SK-N-SH (cell line): ENCODE measurements at regions not wholly inside any gene's neighbourhood (a gene's known extent, or its start where the extent isn't known, plus 50 kb on each side); places are given as distances from the start of the nearest gene placed in this dataset.

Experiments
- CTCF ChIA-PET: fragments of 300-600, 350-600 bp; formaldehyde crosslinking; extraction: SDS; loops from one replicate; lab custom pipeline; 2021; lab: Yijun Ruan, JAX
- POLR2A ChIA-PET: fragments of 350-600 bp; sonication (Branson Sonifier 250); formaldehyde crosslinking; extraction: SDS; loops from one replicate; lab custom pipeline; 2020; ENCODE audit warnings: antibody characterized with exemption, inconsistent platforms; lab: Yijun Ruan, JAX
- DNase-seq: peaks from one replicate; pipeline ENCODE4 v3.0.0; 2012
- H2AFZ ChIP-seq: fragments of 200-600 bp; sonication (generic); 2 replicates; pipeline ENCODE4 v1.8.1; 2016; ENCODE audit warnings: antibody characterized with exemption, mild to moderate bottlenecking, low read depth
- H3F3A ChIP-seq: fragments of 200-600 bp; sonication (generic); replicated peaks from 2 replicates; pipeline ENCODE3; 2016; ENCODE audit warnings: antibody characterized with exemption, mild to moderate bottlenecking; ENCODE audit not compliant: insufficient read depth
- H3K27ac ChIP-seq, 2 experiments: fragments of 200-500 bp in 1 of 2; fragments of 200-600 bp in 1 of 2; sonication (Bioruptor generic) in 1 of 2; sonication (generic), shearing (Covaris generic) in 1 of 2; 2 replicates each; pipeline versions ENCODE4 v1.5.1 to v1.6.1; 2014 to 2016; ENCODE audit warnings: low read depth in 2 of 2, inconsistent platforms in 1 of 2, low read length in 1 of 2, mild to moderate bottlenecking in 1 of 2, mixed read lengths in 1 of 2
- H3K27me3 ChIP-seq: fragments of 200-600 bp; sonication (generic), shearing (Covaris generic); 2 replicates; pipeline ENCODE4 v1.6.1; 2016; ENCODE audit warnings: mixed run types; ENCODE audit not compliant: insufficient read depth
- H3K36me3 ChIP-seq, 2 experiments: fragments of 200-500 bp in 1 of 2; fragments of 200-600 bp in 1 of 2; sonication (Bioruptor generic) in 1 of 2; sonication (generic) in 1 of 2; replicated peaks in 1 of 2; 2 replicates each; pipeline versions ENCODE3 to v1.5.1; 2014 to 2016; ENCODE audit warnings: low read length in 1 of 2, mild to moderate bottlenecking in 1 of 2; ENCODE audit not compliant: insufficient read depth in 2 of 2, control insufficient read depth in 1 of 2
- H3K4me1 ChIP-seq, 2 experiments: fragments of 200-500 bp in 1 of 2; fragments of 200-600 bp in 1 of 2; sonication (Bioruptor generic) in 1 of 2; sonication (generic), shearing (Covaris generic) in 1 of 2; 2 replicates each; pipeline versions ENCODE4 v1.5.1 to v1.6.1; 2014 to 2016; ENCODE audit warnings: low read depth in 1 of 2, low read length in 1 of 2, mixed run types in 1 of 2; ENCODE audit not compliant: insufficient read depth in 2 of 2, control insufficient read depth in 1 of 2
- H3K4me2 ChIP-seq: fragments of 200-600 bp; sonication (generic), shearing (Covaris generic); 2 replicates; pipeline ENCODE4 v1.6.1; 2017; ENCODE audit warnings: mixed run types
- H3K4me3 ChIP-seq, 2 experiments: fragments of 200-500 bp in 1 of 2; fragments of 200-600 bp in 1 of 2; sonication (Bioruptor generic) in 1 of 2; sonication (generic), shearing (Covaris generic) in 1 of 2; 2 replicates each; pipeline versions ENCODE4 v1.5.1 to v1.8.1; 2014 to 2016; ENCODE audit warnings: low read depth in 2 of 2, inconsistent platforms in 1 of 2, low read length in 1 of 2, mild to moderate bottlenecking in 1 of 2, mixed read lengths in 1 of 2, moderate library complexity in 1 of 2
- H3K79me2 ChIP-seq: fragments of 200-600 bp; sonication (generic); 2 replicates; pipeline ENCODE4 v1.8.1; 2017; ENCODE audit warnings: mild to moderate bottlenecking; ENCODE audit not compliant: insufficient read depth
- H3K9ac ChIP-seq: fragments of 200-600 bp; sonication (generic); 2 replicates; pipeline ENCODE4 v1.6.1; 2017; ENCODE audit warnings: mixed run types
- H3K9me2 ChIP-seq: fragments of 200-600 bp; sonication (generic); 2 replicates; pipeline ENCODE4 v1.6.1; 2017; ENCODE audit warnings: mixed run types
- H3K9me3 ChIP-seq: fragments of 200-600 bp; sonication (generic); 2 replicates; pipeline ENCODE4 v1.6.1; 2017; ENCODE audit warnings: mixed run types, mild to moderate bottlenecking, moderate library complexity
- H4K20me1 ChIP-seq: fragments of 200-600 bp; sonication (generic); 2 replicates; pipeline ENCODE4 v1.6.1; 2017; ENCODE audit warnings: mild to moderate bottlenecking, mixed run types; ENCODE audit not compliant: insufficient read depth
- CTCF ChIP-seq: fragments of 200-600 bp; sonication (generic); IDR thresholded peaks from 2 replicates; pipeline ENCODE4 v1.6.1; 2017; ENCODE audit warnings: antibody characterized with exemption, mild to moderate bottlenecking, moderate library complexity
- EP300 ChIP-seq, 2 experiments: IDR thresholded peaks; 2 replicates each; pipeline versions ENCODE4 v1.4.0 to v1.6.1; 2012; ENCODE audit warnings: borderline replicate concordance in 1 of 2, low read depth in 1 of 2, low read length in 1 of 2
- FOXM1 ChIP-seq: IDR thresholded peaks from 2 replicates; pipeline ENCODE4 v1.4.0; 2012; ENCODE audit warnings: low read depth, mild to moderate bottlenecking
- GATA2 ChIP-seq: sonication (generic); formaldehyde crosslinking; IDR thresholded peaks from 2 replicates; pipeline ENCODE4 v1.5.0; 2020; ENCODE audit warnings: mild to moderate bottlenecking, missing genetic modification reagents
- JUND ChIP-seq: IDR thresholded peaks from 2 replicates; pipeline ENCODE4 v1.4.0; 2012
- MXI1 ChIP-seq: IDR thresholded peaks from 2 replicates; pipeline ENCODE4 v1.6.1; 2012; ENCODE audit warnings: mild to moderate bottlenecking, low read depth, low read length, improper control_type of control experiment
- NRF1 ChIP-seq: IDR thresholded peaks from 2 replicates; pipeline ENCODE4 v1.6.1; 2012; ENCODE audit warnings: low read depth, mild to moderate bottlenecking, low read length
- PBX3 ChIP-seq: IDR thresholded peaks from 2 replicates; pipeline ENCODE4; 2012
- RCOR1 ChIP-seq: fragments of 150-350 bp; IDR thresholded peaks from 2 replicates; pipeline ENCODE4 v1.6.1; 2017; ENCODE audit warnings: antibody characterized with exemption, low read length
- RFX5 ChIP-seq: IDR thresholded peaks from 2 replicates; pipeline ENCODE4 v1.6.1; 2012; ENCODE audit warnings: mild to moderate bottlenecking, improper control_type of control experiment, low read length
- RXRA ChIP-seq: IDR thresholded peaks from 2 replicates; pipeline ENCODE4 v1.4.0; 2012; ENCODE audit warnings: low read depth, mild to moderate bottlenecking, borderline replicate concordance
- SIN3A ChIP-seq: IDR thresholded peaks from 2 replicates; pipeline ENCODE4 v1.6.1; 2012; ENCODE audit warnings: low read depth, mild to moderate bottlenecking, low read length, moderate library complexity, borderline replicate concordance
- SMC3 ChIP-seq: IDR thresholded peaks from 2 replicates; pipeline ENCODE4 v1.6.1; 2012; ENCODE audit warnings: low read depth, low read length, improper control_type of control experiment
- TCF12 ChIP-seq: IDR thresholded peaks from 2 replicates; pipeline ENCODE4 v1.4.0; 2012
- USF1 ChIP-seq: IDR thresholded peaks from 2 replicates; pipeline ENCODE4 v1.4.0; 2012; ENCODE audit warnings: low read depth, borderline replicate concordance
- USF2 ChIP-seq: fragments of 150-350 bp; IDR thresholded peaks from 2 replicates; pipeline ENCODE4 v1.6.1; 2017; ENCODE audit warnings: antibody characterized with exemption, low read length, low read depth, borderline replicate concordance
- YY1 ChIP-seq: IDR thresholded peaks from 2 replicates; pipeline ENCODE4 v1.4.0; 2012; ENCODE audit warnings: low read depth, mild to moderate bottlenecking
- WGBS: methylation state at CpG from one replicate; pipeline ENCODE4 v1.1.6; 2017; ENCODE audit warnings: low lambda C conversion rate; 5-methylcytosine and 5-hydroxymethylcytosine counted together

- H3K9ac ChIP-seq: no peak overlapping the region
- no peaks in the 10 kb centered on the region for H3K27me3 ChIP-seq
- no peaks in the 10 kb centered on the region for H3K79me2 ChIP-seq
- H3K4me3 ChIP-seq: no peak overlapping the region
- no peaks in the 10 kb centered on the region for H3K9me2 ChIP-seq
- no peaks in the 10 kb centered on the region for H3F3A ChIP-seq
- no peak for DNase-seq
- H3K27ac ChIP-seq: no peak overlapping the region
- H3K4me1 ChIP-seq: no peaks in the 10 kb centered on the region
- no peak overlapping the region for H3K4me2 ChIP-seq
- 0% methylated on average over 1 of the region's 1 CpG for WGBS
- H3K9me3 ChIP-seq: no peaks in the 10 kb centered on the region
- no peaks in the 10 kb centered on the region for H4K20me1 ChIP-seq
- no peak overlapping the region for H2AFZ ChIP-seq
- H3K36me3 ChIP-seq: no peaks in the 10 kb centered on the region
- CTCF ChIA-PET: interaction anchor here (1.5 kb wide), 1 partner anchor 15 kb away, joined by 4 read pairs; no protein-coding TSS in a partner anchor
- TF ChIP-seq NRF1: no peak
- no peak for TF ChIP-seq JUND
- no peak for TF ChIP-seq USF1
- no peak for TF ChIP-seq MXI1
- TF ChIP-seq GATA2: no peak
- no peak for TF ChIP-seq RFX5
- TF ChIP-seq USF2: no peak
- TF ChIP-seq TCF12: no peak
- no peak for TF ChIP-seq CTCF
- no peak for TF ChIP-seq YY1
- no peak for TF ChIP-seq PBX3
- TF ChIP-seq SIN3A: no peak
- no peak for TF ChIP-seq SMC3
- no peak for TF ChIP-seq EP300 (IDR thresholded peaks at IDR 0.05; ENCODE audit: borderline replicate concordance in 1 of 2, low read depth in 1 of 2, low read length in 1 of 2)
- no peak for TF ChIP-seq RCOR1
- no peak for TF ChIP-seq RXRA
- TF ChIP-seq FOXM1: no peak
- POLR2A ChIA-PET: no interaction called here
Measured at GRCh38 chr7:49434846-49435245, 338.6 kb upstream of the VWC2 start.
